ENCODE measurements at regions not wholly inside any gene's neighbourhood (a gene's known extent, or its start where the extent isn't known, plus 50 kb on each side); places are given as distances from the start of the nearest gene placed in this dataset.

DNA sequence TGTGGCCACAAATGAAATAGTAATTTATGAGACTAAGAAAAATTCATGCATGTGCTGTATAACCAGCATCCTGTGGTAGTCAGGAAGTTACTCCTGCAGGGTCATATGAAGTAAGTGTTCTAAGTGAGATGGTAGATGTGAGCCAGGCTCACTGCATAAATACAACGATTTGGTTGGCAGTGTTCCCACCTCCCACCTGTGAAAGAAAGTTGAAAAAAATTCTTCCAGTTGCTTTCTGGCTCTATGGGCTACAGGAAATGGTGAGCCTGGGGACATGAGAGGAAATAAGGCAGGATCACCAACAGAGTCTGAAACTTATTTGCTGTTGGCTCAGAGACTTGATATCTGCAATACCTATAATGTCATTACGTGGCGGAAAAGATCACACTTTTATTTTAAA is 301.7 kb upstream of the SPRY2 start:
- no TSS peak for BruUV-seq (replicated peaks)
- H3K4me1 ChIP-seq (ENCODE audit: control insufficient read depth, extremely low read depth, insufficient read depth, low read length) = no peaks in the 10 kb centered on the region
- intact Hi-C loops (cut with micrococcal nuclease) (no loop called here), dilution Hi-C loops (cut with MboI; ENCODE audit: extremely low pct_ligation_motif_present, low sequenced_read_pairs) (no loop called here)
- ChIA-PET POLR2A (no interaction called here), CTCF (no interaction called here)
- FAIRE-seq = no peak
- no peaks in the 10 kb centered on the region for H3K9me1 ChIP-seq (replicated peaks; ENCODE audit: control insufficient read depth, extremely low read depth, insufficient read depth, low read length)
- peak; percentile 10 for DNase-seq (ENCODE audit: low read depth, low spot score)
- no peak overlapping the region for H3K4me3 ChIP-seq (replicated peaks in 1 of 3; ENCODE audit: insufficient read depth in 1 of 3, low read depth in 1 of 3, low read length in 3 of 3)
- no peaks in the 10 kb centered on the region for H3K36me3 ChIP-seq (ENCODE audit: control insufficient read depth in 2 of 2, extremely low read depth in 1 of 2, insufficient read depth in 2 of 2, low read length in 2 of 2)
- H3K9ac ChIP-seq (replicated peaks; ENCODE audit: extremely low read depth, insufficient read depth, low read length) = no peak overlapping the region
- H4K20me1 ChIP-seq (replicated peaks; ENCODE audit: control insufficient read depth, extremely low read depth, insufficient read depth, low read length) = no peaks in the 10 kb centered on the region
- no peaks in the 10 kb centered on the region for H3K27me3 ChIP-seq (ENCODE audit: control insufficient read depth in 2 of 2, insufficient read depth in 2 of 2, low read length in 2 of 2)
- H3K27ac ChIP-seq (ENCODE audit: insufficient read depth, low read depth, low read length) = no peak overlapping the region
- no peak overlapping the region for H2AFZ ChIP-seq (ENCODE audit: low read depth, low read length)
- TF ChIP-seq JUN (IDR thresholded peaks at IDR 0.05; ENCODE audit: borderline replicate concordance, insufficient read depth, insufficient read length, low read depth) = no peak
- no peak for TF ChIP-seq EZH2 (IDR thresholded peaks at IDR 0.05; ENCODE audit: borderline replicate concordance, low read depth, low read length, severe bottlenecking)
- no peak for TF ChIP-seq GATA2 (IDR thresholded peaks at IDR 0.05; ENCODE audit: insufficient read depth, insufficient read length, low read depth, low read length)
- H3K9me3 ChIP-seq (replicated peaks; ENCODE audit: control insufficient read depth, insufficient read depth, low read length) = no peaks in the 10 kb centered on the region
- H3K4me2 ChIP-seq (ENCODE audit: insufficient read depth, low read length) = no peak overlapping the region
- H3K79me2 ChIP-seq (ENCODE audit: control insufficient read depth, insufficient read depth, low read length) = no peaks in the 10 kb centered on the region

DNA sequence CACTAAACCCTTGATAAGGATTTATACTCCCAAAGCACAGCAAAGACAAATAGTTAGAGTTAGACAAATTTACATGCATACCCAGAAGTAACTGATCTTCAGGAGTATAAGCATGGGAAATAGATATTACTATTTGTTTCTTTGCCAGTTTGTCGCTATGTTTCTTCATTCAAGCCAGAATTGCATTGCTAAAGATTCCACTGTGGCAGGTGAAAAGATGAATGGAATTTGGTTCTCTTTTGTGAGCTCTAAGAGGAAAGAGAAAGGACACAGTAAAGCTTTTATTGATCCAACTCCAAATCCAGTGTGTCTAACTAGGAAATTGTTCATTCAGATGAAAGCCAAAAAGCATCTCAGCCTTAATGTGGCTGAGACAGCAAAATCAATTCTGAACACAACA is 292.3 kb upstream of the SPRY2 start:
- no peaks in the 10 kb centered on the region for H3K9me3 ChIP-seq (replicated peaks; ENCODE audit: control insufficient read depth, insufficient read depth, low read length)
- no peaks in the 10 kb centered on the region for H4K20me1 ChIP-seq (replicated peaks; ENCODE audit: control insufficient read depth, extremely low read depth, insufficient read depth, low read length)
- TF ChIP-seq, protein P1, sequence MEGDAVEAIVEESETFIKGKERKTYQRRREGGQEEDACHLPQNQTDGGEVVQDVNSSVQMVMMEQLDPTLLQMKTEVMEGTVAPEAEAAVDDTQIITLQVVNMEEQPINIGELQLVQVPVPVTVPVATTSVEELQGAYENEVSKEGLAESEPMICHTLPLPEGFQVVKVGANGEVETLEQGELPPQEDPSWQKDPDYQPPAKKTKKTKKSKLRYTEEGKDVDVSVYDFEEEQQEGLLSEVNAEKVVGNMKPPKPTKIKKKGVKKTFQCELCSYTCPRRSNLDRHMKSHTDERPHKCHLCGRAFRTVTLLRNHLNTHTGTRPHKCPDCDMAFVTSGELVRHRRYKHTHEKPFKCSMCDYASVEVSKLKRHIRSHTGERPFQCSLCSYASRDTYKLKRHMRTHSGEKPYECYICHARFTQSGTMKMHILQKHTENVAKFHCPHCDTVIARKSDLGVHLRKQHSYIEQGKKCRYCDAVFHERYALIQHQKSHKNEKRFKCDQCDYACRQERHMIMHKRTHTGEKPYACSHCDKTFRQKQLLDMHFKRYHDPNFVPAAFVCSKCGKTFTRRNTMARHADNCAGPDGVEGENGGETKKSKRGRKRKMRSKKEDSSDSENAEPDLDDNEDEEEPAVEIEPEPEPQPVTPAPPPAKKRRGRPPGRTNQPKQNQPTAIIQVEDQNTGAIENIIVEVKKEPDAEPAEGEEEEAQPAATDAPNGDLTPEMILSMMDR (IDR thresholded peaks at IDR 0.05; ENCODE audit: extremely low read depth in 1 of 2, insufficient read depth in 1 of 2, low read depth in 1 of 2, low read length in 2 of 2) = no peak
- TF ChIP-seq FOS (IDR thresholded peaks at IDR 0.05; ENCODE audit: borderline replicate concordance, insufficient read depth, low read length) = no peak
- TF ChIP-seq, protein P2, sequence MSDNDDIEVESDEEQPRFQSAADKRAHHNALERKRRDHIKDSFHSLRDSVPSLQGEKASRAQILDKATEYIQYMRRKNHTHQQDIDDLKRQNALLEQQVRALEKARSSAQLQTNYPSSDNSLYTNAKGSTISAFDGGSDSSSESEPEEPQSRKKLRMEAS (IDR thresholded peaks at IDR 0.05; ENCODE audit: insufficient read depth, insufficient read length) = no peak
- TF ChIP-seq GATA2 (IDR thresholded peaks at IDR 0.05; ENCODE audit: insufficient read depth, insufficient read length, low read depth, low read length) = no peak
- TF ChIP-seq MYC (IDR thresholded peaks at IDR 0.05; ENCODE audit: low read depth, low read length) = no peak
- TF ChIP-seq POLR2A (IDR thresholded peaks at IDR 0.05; ENCODE audit: low read depth, low read length) = no peak
- no peak for TF ChIP-seq EZH2 (IDR thresholded peaks at IDR 0.05; ENCODE audit: borderline replicate concordance, low read depth, low read length, severe bottlenecking)
- no peak for TF ChIP-seq JUN (IDR thresholded peaks at IDR 0.05; ENCODE audit: borderline replicate concordance, insufficient read depth, insufficient read length, low read depth)
- no peak for TF ChIP-seq POLR2AphosphoS5 (IDR thresholded peaks at IDR 0.05; ENCODE audit: insufficient read depth, low read depth, low read length)
- H3K9ac ChIP-seq (replicated peaks; ENCODE audit: extremely low read depth, insufficient read depth, low read length) = no peak overlapping the region
- H3K79me2 ChIP-seq (ENCODE audit: control insufficient read depth, insufficient read depth, low read length) = no peaks in the 10 kb centered on the region
- DNase-seq (ENCODE audit: low read depth, low spot score) = no peak
- H3K4me3 ChIP-seq (replicated peaks in 1 of 3; ENCODE audit: insufficient read depth in 1 of 3, low read depth in 1 of 3, low read length in 3 of 3) = no peak overlapping the region
- ChIA-PET CTCF (interaction anchor here (1.2 to 1.9 kb wide), 2 partner anchors 290 to 345 kb away, joined by 3 to 6 read pairs; no protein-coding TSS in a partner anchor), POLR2A (no interaction called here)
- no peak overlapping the region for H3K27ac ChIP-seq (ENCODE audit: insufficient read depth, low read depth, low read length)
- intact Hi-C loops (cut with micrococcal nuclease) (loop anchor here (5.0 kb wide), 4 partner anchors 106 to 956 kb away; no protein-coding TSS in a partner anchor), dilution Hi-C loops (cut with MboI; ENCODE audit: extremely low pct_ligation_motif_present, low sequenced_read_pairs) (no loop called here)
- H3K4me2 ChIP-seq (ENCODE audit: insufficient read depth, low read length) = no peak overlapping the region
- BruUV-seq (replicated peaks) = no TSS peak
- H2AFZ ChIP-seq (ENCODE audit: low read depth, low read length) = no peak overlapping the region
- peaks cover 17% of the 10 kb centered on the region for H3K4me1 ChIP-seq (ENCODE audit: control insufficient read depth, extremely low read depth, insufficient read depth, low read length)
- H3K36me3 ChIP-seq (ENCODE audit: control insufficient read depth in 2 of 2, extremely low read depth in 1 of 2, insufficient read depth in 2 of 2, low read length in 2 of 2) = no peaks in the 10 kb centered on the region
- H3K9me1 ChIP-seq (replicated peaks; ENCODE audit: control insufficient read depth, extremely low read depth, insufficient read depth, low read length) = no peaks in the 10 kb centered on the region
- no peaks in the 10 kb centered on the region for H3K27me3 ChIP-seq (ENCODE audit: control insufficient read depth in 2 of 2, insufficient read depth in 2 of 2, low read length in 2 of 2)
- no peak for FAIRE-seq

All from endothelial cell of umbilical vein (primary cell).